K562 (cell line): ENCODE measurements at regions not wholly inside any gene's neighbourhood (a gene's known extent, or its start where the extent isn't known, plus 50 kb on each side); places are given as distances from the start of the nearest gene placed in this dataset.

ENCODE experiments used
- ATAC-seq: fragments of 200-7000 bp; cut with Tn5 transposase; 3 replicates; pipeline ENCODE4 v1.9.1; 2020; ENCODE audit warnings: moderate library complexity
- BruUV-seq: library from RNA; stranded (reverse); fragments of 400-500 nt; replicated peaks from 2 replicates; lab custom pipeline; 2021; lab: Mats Ljungman, UMichigan
- CTCF ChIA-PET: fragments of 300-600 bp; formaldehyde crosslinking; extraction: SDS; loops from one replicate; lab custom pipeline; 2021; ENCODE audit warnings: low intra/inter-chr PET ratio; lab: Yijun Ruan, JAX
- POLR2A ChIA-PET: fragments of 300-600, 350-650 bp; sonication (Branson Sonifier 250); formaldehyde crosslinking; extraction: SDS; loops from one replicate; lab custom pipeline; 2021; ENCODE audit warnings: antibody characterized with exemption, inconsistent platforms; lab: Yijun Ruan, JAX
- DNase-seq, 4 experiments: peaks; one replicate each; pipeline versions ENCODE4 v3.0.0 to v3.0.0-alpha.2; 2011 to 2018; ENCODE audit warnings: low spot score in 3 of 4, mixed read lengths in 3 of 4; ENCODE audit errors: extremely low read depth in 1 of 4
- FAIRE-seq: peaks from 2 replicates; lab custom pipeline; 2011; peaks lifted over from hg19 to GRCh38; lab: Jason Lieb, UNC
- H2AFZ ChIP-seq: 2 replicates; pipeline ENCODE4 v1.6.0; 2011; ENCODE audit warnings: low read depth, low read length, control low read depth, inconsistent platforms
- H3K27ac ChIP-seq: fragments of 200-600 bp; 3 replicates; pipeline ENCODE4 v1.8.0; 2011; ENCODE audit warnings: low read depth, mild to moderate bottlenecking, control low read depth, inconsistent platforms, low read length, moderate library complexity, mixed read lengths; ENCODE audit errors: extremely low read depth
- H3K27me3 ChIP-seq, 2 experiments: fragments of 300-600 bp in 1 of 2; 2 replicates in 1 of 2; 3 replicates in 1 of 2; pipeline versions ENCODE4 v1.6.0 to v1.8.0; 2011; ENCODE audit warnings: inconsistent platforms in 2 of 2, low read length in 2 of 2, mild to moderate bottlenecking in 1 of 2, mixed read lengths in 1 of 2, moderate library complexity in 1 of 2; ENCODE audit not compliant: control insufficient read depth in 2 of 2, insufficient read depth in 2 of 2
- H3K36me3 ChIP-seq: fragments of 300-600 bp; 3 replicates; pipeline ENCODE4 v1.8.0; 2011; ENCODE audit warnings: mild to moderate bottlenecking, low read length, inconsistent platforms; ENCODE audit not compliant: control insufficient read depth, insufficient read depth
- H3K4me1 ChIP-seq, 2 experiments: fragments of 200-600 bp in 1 of 2; replicated peaks in 1 of 2; 2 replicates in 1 of 2; 3 replicates in 1 of 2; pipeline versions ENCODE4 v1.5.1 to v1.8.0; 2011; ENCODE audit warnings: inconsistent platforms in 2 of 2, low read length in 2 of 2, mild to moderate bottlenecking in 1 of 2, mixed read lengths in 1 of 2, moderate library complexity in 1 of 2; ENCODE audit not compliant: control insufficient read depth in 2 of 2, insufficient read depth in 2 of 2
- H3K4me2 ChIP-seq: 2 replicates; pipeline ENCODE4 v1.6.1; 2011; ENCODE audit warnings: low read length, control low read depth, inconsistent platforms, mixed read lengths; ENCODE audit not compliant: insufficient read depth
- H3K4me3 ChIP-seq: fragments of 200-600 bp; sonication (generic), shearing (Covaris generic); 2 replicates; pipeline ENCODE4 v1.5.1; 2016; ENCODE audit warnings: control low read depth, inconsistent platforms
- H3K79me2 ChIP-seq: fragments of 200-600 bp; 3 replicates; pipeline ENCODE4 v1.8.0; 2011; ENCODE audit warnings: low read length, inconsistent platforms; ENCODE audit not compliant: control insufficient read depth, insufficient read depth
- H3K9ac ChIP-seq, 2 experiments: 2 replicates each; pipeline versions ENCODE4 v1.6.0 to v1.6.1; 2011; ENCODE audit warnings: low read depth in 2 of 2, low read length in 2 of 2, control low read depth in 1 of 2, inconsistent platforms in 1 of 2, mild to moderate bottlenecking in 1 of 2, mixed read lengths in 1 of 2; ENCODE audit not compliant: insufficient read depth in 1 of 2
- H3K9me1 ChIP-seq: one replicate; pipeline ENCODE4 v1.6.0; 2011; ENCODE audit warnings: inconsistent platforms, mild to moderate bottlenecking, low read length, moderate library complexity; ENCODE audit not compliant: control insufficient read depth, insufficient read depth
- H3K9me3 ChIP-seq: replicated peaks from 2 replicates; pipeline ENCODE4 v1.5.1; 2011; ENCODE audit warnings: low read depth, low read length, inconsistent platforms; ENCODE audit not compliant: control insufficient read depth, insufficient read depth
- H4K20me1 ChIP-seq: replicated peaks from 2 replicates; pipeline ENCODE4 v1.6.1; 2011; ENCODE audit warnings: low read length, inconsistent platforms, mixed read lengths; ENCODE audit not compliant: control insufficient read depth, insufficient read depth
- BRD9 ChIP-seq: fragments of 450-650 bp; IDR thresholded peaks from 2 replicates; pipeline ENCODE4 v1.6.1; 2018; ENCODE audit warnings: low read depth; ENCODE audit not compliant: partially characterized antibody
- DACH1 ChIP-seq: fragments of 450-650 bp; IDR thresholded peaks from 2 replicates; pipeline ENCODE4 v1.6.1; 2018; ENCODE audit not compliant: partially characterized antibody
- GATA2 ChIP-seq: sonication (generic); formaldehyde crosslinking; IDR thresholded peaks from 2 replicates; pipeline ENCODE4 v1.4.0; 2020; ENCODE audit warnings: mild to moderate bottlenecking, missing genetic modification reagents
- GATAD2B ChIP-seq: fragments of 450-650 bp; IDR thresholded peaks from 2 replicates; pipeline ENCODE4 v1.6.1; 2017; ENCODE audit warnings: mild to moderate bottlenecking, borderline replicate concordance
- HDAC3 ChIP-seq: fragments of 450-650 bp; IDR thresholded peaks from 2 replicates; pipeline ENCODE4 v1.6.1; 2018; ENCODE audit warnings: borderline replicate concordance, mild to moderate bottlenecking, moderate library complexity; ENCODE audit not compliant: partially characterized antibody
- NFXL1 ChIP-seq: fragments of 450-650 bp; formaldehyde crosslinking; IDR thresholded peaks from 2 replicates; pipeline ENCODE4 v1.4.0; 2021; ENCODE audit warnings: mild to moderate bottlenecking
- PPARD ChIP-seq: fragments of 250-450 bp; sonication (Bioruptor Pico); IDR thresholded peaks from 2 replicates; pipeline ENCODE4 v1.8.0; 2022; ENCODE audit warnings: inconsistent platforms, mild to moderate bottlenecking, moderate library complexity
- ZBTB2 ChIP-seq: fragments of 450-650 bp; IDR thresholded peaks from 2 replicates; pipeline ENCODE4 v1.6.1; 2016; ENCODE audit warnings: antibody characterized with exemption
- ZNF589 ChIP-seq: fragments of 200-800 bp; sonication (Bioruptor generic); IDR thresholded peaks from 2 replicates; pipeline ENCODE4 v1.6.1; 2016; ENCODE audit warnings: low read depth, missing genetic modification characterization, missing compliant biosample characterization
- WGBS: fragments of 100-300 bp; shearing (Covaris generic); methylation state at CpG from one replicate; pipeline ENCODE4 v1.1.6; 2016; ENCODE audit warnings: low coverage, mixed read lengths; ENCODE audit not compliant: insufficient coverage; ENCODE audit errors: missing lambda C conversion rate; 5-methylcytosine and 5-hydroxymethylcytosine counted together
- in situ Hi-C: fragments of 300-500 bp; cut with MboI; formaldehyde crosslinking; loops from 4 replicates; pipeline ENCODE4 v1.15.0; 2018; ENCODE audit warnings: inconsistent platforms, mixed read lengths
- intact Hi-C: fragments of 100-400 bp; cut with micrococcal nuclease; formaldehyde crosslinking; loops from 2 replicates; pipeline ENCODE4 v1.14.2; 2022

- TF ChIP-seq ZNF589 (CRISPR knock-in tag): no peak
- no peak for TF ChIP-seq HDAC3
- no peak for TF ChIP-seq NFXL1 (CRISPR knock-in tag)
- TF ChIP-seq GATAD2B: peak; percentile 42; the same call in 1 of the 2 replicates
- peak; percentile 93 for TF ChIP-seq DACH1
- no peak for TF ChIP-seq PPARD (CRISPR knock-in tag)
- no peak for TF ChIP-seq BRD9
- TF ChIP-seq GATA2 (CRISPR knock-in tag): peak; percentile 47; the same call in 1 of the 2 replicates
- TF ChIP-seq ZBTB2: peak; percentile 71; the same call in 1 of the 2 replicates
- 4% methylated on average over 1 of the region's 1 CpG for WGBS
- H3K36me3 ChIP-seq: no peaks in the 10 kb centered on the region
- no peak for FAIRE-seq
- H3K9me1 ChIP-seq: no peaks in the 10 kb centered on the region
- in situ Hi-C loops: no loop called here
- H3K79me2 ChIP-seq: no peaks in the 10 kb centered on the region
- H4K20me1 ChIP-seq: no peaks in the 10 kb centered on the region
- CTCF ChIA-PET: no interaction called here
- intact Hi-C loops: no loop called here
- H3K4me1 ChIP-seq: no peaks in the 10 kb centered on the region
- H3K9me3 ChIP-seq: no peaks in the 10 kb centered on the region
- no peak overlapping the region for H3K4me2 ChIP-seq
- BruUV-seq: no TSS peak
- no peak overlapping the region for H3K4me3 ChIP-seq
- DNase-seq: no peak
- no peak for ATAC-seq
- H3K9ac ChIP-seq: no peak overlapping the region
- H3K27me3 ChIP-seq: no peaks in the 10 kb centered on the region
- H3K27ac ChIP-seq: no peak overlapping the region
- no peak overlapping the region for H2AFZ ChIP-seq
- POLR2A ChIA-PET: no interaction called here
These were observed 212.6 kb upstream of the POGK start for GRCh38 chr1:166626711-166627110.
